ENCODE measurements at regions not wholly inside any gene's neighbourhood (a gene's known extent, or its start where the extent isn't known, plus 50 kb on each side); places are given as distances from the start of the nearest gene placed in this dataset.

DNA sequence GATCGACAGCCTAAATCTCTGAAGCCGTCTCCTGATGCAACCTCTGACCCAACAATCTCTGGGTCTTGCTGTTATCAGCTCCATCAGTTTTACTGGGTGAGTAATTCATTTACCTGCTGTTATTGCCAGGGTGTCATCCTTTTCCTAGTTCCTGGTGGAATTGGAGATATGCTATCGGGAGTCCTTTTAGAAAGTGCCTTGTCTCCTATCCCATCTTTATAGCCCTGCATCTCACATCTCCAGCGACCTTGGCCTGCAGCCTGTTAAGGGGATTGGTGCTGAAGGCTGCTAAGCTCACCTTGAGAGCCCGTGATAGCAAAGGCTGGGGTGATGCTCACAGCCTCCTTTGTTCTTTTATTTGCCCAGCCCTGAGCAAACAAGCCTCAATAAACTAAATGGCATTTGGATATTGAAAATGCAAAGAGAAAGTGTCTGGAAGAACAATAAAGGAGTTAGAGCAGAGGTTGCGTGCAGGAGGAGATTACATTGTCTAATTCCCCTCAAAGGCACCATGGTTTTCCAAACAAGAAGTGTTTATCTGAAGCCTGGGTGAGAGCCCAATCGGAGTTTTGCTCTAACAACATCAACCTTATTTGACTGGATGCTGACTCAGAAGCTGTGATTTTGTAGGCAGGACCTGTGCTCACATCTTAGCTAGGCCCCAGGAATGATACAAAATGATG lies 101.8 kb downstream of the RPLP1 start:
- TF ChIP-seq, protein P1, sequence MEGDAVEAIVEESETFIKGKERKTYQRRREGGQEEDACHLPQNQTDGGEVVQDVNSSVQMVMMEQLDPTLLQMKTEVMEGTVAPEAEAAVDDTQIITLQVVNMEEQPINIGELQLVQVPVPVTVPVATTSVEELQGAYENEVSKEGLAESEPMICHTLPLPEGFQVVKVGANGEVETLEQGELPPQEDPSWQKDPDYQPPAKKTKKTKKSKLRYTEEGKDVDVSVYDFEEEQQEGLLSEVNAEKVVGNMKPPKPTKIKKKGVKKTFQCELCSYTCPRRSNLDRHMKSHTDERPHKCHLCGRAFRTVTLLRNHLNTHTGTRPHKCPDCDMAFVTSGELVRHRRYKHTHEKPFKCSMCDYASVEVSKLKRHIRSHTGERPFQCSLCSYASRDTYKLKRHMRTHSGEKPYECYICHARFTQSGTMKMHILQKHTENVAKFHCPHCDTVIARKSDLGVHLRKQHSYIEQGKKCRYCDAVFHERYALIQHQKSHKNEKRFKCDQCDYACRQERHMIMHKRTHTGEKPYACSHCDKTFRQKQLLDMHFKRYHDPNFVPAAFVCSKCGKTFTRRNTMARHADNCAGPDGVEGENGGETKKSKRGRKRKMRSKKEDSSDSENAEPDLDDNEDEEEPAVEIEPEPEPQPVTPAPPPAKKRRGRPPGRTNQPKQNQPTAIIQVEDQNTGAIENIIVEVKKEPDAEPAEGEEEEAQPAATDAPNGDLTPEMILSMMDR (IDR thresholded peaks at IDR 0.05; ENCODE audit: unreplicated experiment): no peak
- peaks cover 14% of the 10 kb centered on the region for H3K27me3 Mint-ChIP-seq (ENCODE audit: unreplicated experiment)
- H3K4me3 Mint-ChIP-seq (ENCODE audit: low read depth, unreplicated experiment): no peak overlapping the region
- no peak for DNase-seq
- CTCF ChIA-PET: interaction anchor here (0.5 to 1.3 kb wide), 4 partner anchors 18 to 511 kb away, joined by 3 to 8 read pairs (median 3); no protein-coding TSS in a partner anchor
- peaks cover 6% of the 10 kb centered on the region for H3K36me3 Mint-ChIP-seq (ENCODE audit: insufficient read depth, unreplicated experiment)
- intact Hi-C loops (cut with micrococcal nuclease; ENCODE audit: unreplicated experiment): no loop called here
- peaks cover 10% of the 10 kb centered on the region for H3K9me3 Mint-ChIP-seq (ENCODE audit: low read depth, unreplicated experiment)
- peaks cover 60% of the 10 kb centered on the region for H3K4me1 Mint-ChIP-seq (ENCODE audit: low read depth, unreplicated experiment)
- no TSS peak for BruUV-seq (replicated peaks)
- no peak overlapping the region for H3K27ac Mint-ChIP-seq (ENCODE audit: unreplicated experiment)

- H3K27ac Mint-ChIP-seq (ENCODE audit: unreplicated experiment): no peak overlapping the region
- no peak for DNase-seq
- TF ChIP-seq, protein P1 (IDR thresholded peaks at IDR 0.05; ENCODE audit: unreplicated experiment): no peak
- peaks cover 7% of the 10 kb centered on the region for H3K27me3 Mint-ChIP-seq (ENCODE audit: unreplicated experiment)
- CTCF ChIA-PET: interaction anchor here (0.6 to 1.0 kb wide), 3 partner anchors 11 to 154 kb away, joined by 3 read pairs; no protein-coding TSS in a partner anchor
- no peak overlapping the region for H3K4me3 Mint-ChIP-seq (ENCODE audit: low read depth, unreplicated experiment)
- H3K4me1 Mint-ChIP-seq (ENCODE audit: low read depth, unreplicated experiment): peaks cover 60% of the 10 kb centered on the region
- intact Hi-C loops (cut with micrococcal nuclease; ENCODE audit: unreplicated experiment): no loop called here
- peaks cover 6% of the 10 kb centered on the region for H3K36me3 Mint-ChIP-seq (ENCODE audit: insufficient read depth, unreplicated experiment)
- BruUV-seq (replicated peaks): no TSS peak
- peaks cover 10% of the 10 kb centered on the region for H3K9me3 Mint-ChIP-seq (ENCODE audit: low read depth, unreplicated experiment)
These were observed 102.5 kb downstream of the RPLP1 start for GRCh38 chr15:69555080-69555479.

- no peak overlapping the region for H3K4me3 Mint-ChIP-seq (ENCODE audit: low read depth, unreplicated experiment)
- CTCF ChIA-PET: interaction anchor here (0.7 to 1.4 kb wide), 4 partner anchors 21 to 239 kb away, joined by 3 to 6 read pairs (median 4); no protein-coding TSS in a partner anchor
- peaks cover 65% of the 10 kb centered on the region for H3K4me1 Mint-ChIP-seq (ENCODE audit: low read depth, unreplicated experiment)
- TF ChIP-seq, protein P1 (IDR thresholded peaks at IDR 0.05; ENCODE audit: unreplicated experiment): no peak
- H3K27ac Mint-ChIP-seq (ENCODE audit: unreplicated experiment): peak overlapping the region; percentile 25
- intact Hi-C loops (cut with micrococcal nuclease; ENCODE audit: unreplicated experiment): loop anchor here (2.0 kb wide), 2 partner anchors 34 to 76 kb away; no protein-coding TSS in a partner anchor
- peaks cover 6% of the 10 kb centered on the region for H3K36me3 Mint-ChIP-seq (ENCODE audit: insufficient read depth, unreplicated experiment)
- BruUV-seq (replicated peaks): no TSS peak
- DNase-seq: no peak
- H3K9me3 Mint-ChIP-seq (ENCODE audit: low read depth, unreplicated experiment): peaks cover 9% of the 10 kb centered on the region
- H3K27me3 Mint-ChIP-seq (ENCODE audit: unreplicated experiment): peaks cover 2% of the 10 kb centered on the region
These were observed 103.7 kb downstream of the RPLP1 start for GRCh38 chr15:69556344-69556743.

- Mint-ChIP-seq H3K4me1 (ENCODE audit: low read depth, unreplicated experiment) (peaks cover 73% of the 10 kb centered on the region), H3K9me3 (ENCODE audit: low read depth, unreplicated experiment) (peaks cover 3% of the 10 kb centered on the region), H3K36me3 (ENCODE audit: insufficient read depth, unreplicated experiment) (peaks cover 6% of the 10 kb centered on the region), H3K4me3 (ENCODE audit: low read depth, unreplicated experiment) (peak overlapping the region; percentile 32), H3K27me3 (ENCODE audit: unreplicated experiment) (peaks cover 10% of the 10 kb centered on the region), H3K27ac (ENCODE audit: unreplicated experiment) (peak overlapping the region; percentile 25)
- intact Hi-C loops (cut with micrococcal nuclease; ENCODE audit: unreplicated experiment): loop anchor here (2.0 kb wide), 2 partner anchors 34 to 76 kb away; no protein-coding TSS in a partner anchor
- no TSS peak for BruUV-seq (replicated peaks)
- TF ChIP-seq, protein P1 (IDR thresholded peaks at IDR 0.05; ENCODE audit: unreplicated experiment): no peak
- DNase-seq: peak; percentile 67
- CTCF ChIA-PET: interaction anchor here (0.7 to 1.7 kb wide), 15 partner anchors 9 to 238 kb away, joined by 3 to 7 read pairs (median 5); no protein-coding TSS in a partner anchor
These were observed 104.5 kb downstream of the RPLP1 start for GRCh38 chr15:69557020-69557706.

Data from Calu3 (cell line).